Panc1 (cell line): ENCODE measurements at regions not wholly inside any gene's neighbourhood (a gene's known extent, or its start where the extent isn't known, plus 50 kb on each side); places are given as distances from the start of the nearest gene placed in this dataset.

Source experiments
- ATAC-seq: fragments of 200-7000 bp; cut with Tn5 transposase; 2 replicates; pipeline ENCODE4 v1.9.1; 2020; ENCODE audit warnings: mild to moderate bottlenecking, moderate library complexity
- BruUV-seq: library from RNA; stranded (reverse); fragments of 400-500 nt; replicated peaks from 2 replicates; lab custom pipeline; 2021; lab: Mats Ljungman, UMichigan
- CTCF ChIA-PET: fragments of 300-600 bp; sonication (Branson Sonifier 250); formaldehyde crosslinking; loops from one replicate; lab custom pipeline; 2022; ENCODE audit warnings: antibody characterized with exemption; lab: Charles Lee
- POLR2A ChIA-PET: fragments of 300-600 bp; sonication (Branson Sonifier 250); formaldehyde crosslinking; loops from one replicate; lab custom pipeline; 2022; ENCODE audit warnings: antibody characterized with exemption; lab: Charles Lee
- DNase-seq: peaks from one replicate; pipeline ENCODE4 v3.0.0-alpha.2; 2010; ENCODE audit warnings: low read depth, low spot score
- H3K27ac ChIP-seq: 2 replicates; pipeline ENCODE4 v1.5.1; 2011; ENCODE audit warnings: mild to moderate bottlenecking, low read length, inconsistent platforms
- H3K27me3 ChIP-seq: fragments of 200-500 bp; sonication (Bioruptor generic); 2 replicates; pipeline ENCODE4 v1.6.0; 2014; ENCODE audit warnings: low read length, inconsistent platforms; ENCODE audit not compliant: control insufficient read depth, insufficient read depth
- H3K36me3 ChIP-seq: fragments of 200-500 bp; sonication (Bioruptor generic); 2 replicates; pipeline ENCODE4 v1.5.1; 2014; ENCODE audit warnings: inconsistent platforms, mild to moderate bottlenecking, low read length, moderate library complexity; ENCODE audit not compliant: control insufficient read depth, insufficient read depth
- H3K4me1 ChIP-seq: 2 replicates; pipeline ENCODE4 v1.5.1; 2011; ENCODE audit warnings: inconsistent platforms, mild to moderate bottlenecking, low read length, moderate library complexity; ENCODE audit not compliant: control insufficient read depth, insufficient read depth
- H3K4me3 ChIP-seq, 2 experiments: 2 replicates each; pipeline ENCODE4 v1.5.1; 2011 to 2012; ENCODE audit warnings: low read depth in 2 of 2, low read length in 2 of 2, mild to moderate bottlenecking in 2 of 2, inconsistent platforms in 1 of 2, moderate library complexity in 1 of 2
- H3K9me3 ChIP-seq: fragments of 200-500 bp; sonication (Bioruptor generic); 2 replicates; pipeline ENCODE4 v1.5.1; 2014; ENCODE audit warnings: low read depth, mild to moderate bottlenecking, inconsistent platforms, low read length, moderate library complexity; ENCODE audit not compliant: control insufficient read depth, insufficient read depth
- POLR2AphosphoS5 ChIP-seq: IDR thresholded peaks from 2 replicates; pipeline ENCODE4 v1.6.1; 2012; ENCODE audit warnings: mild to moderate bottlenecking, low read depth, low read length, moderate library complexity
- SIN3A ChIP-seq: IDR thresholded peaks from 2 replicates; pipeline ENCODE4 v1.6.1; 2012; ENCODE audit warnings: low read depth, mild to moderate bottlenecking, low read length, moderate library complexity, borderline replicate concordance; ENCODE audit not compliant: insufficient read depth
- TCF7L2 ChIP-seq: IDR thresholded peaks from 2 replicates; pipeline ENCODE4 v1.6.1; 2011; ENCODE audit warnings: mild to moderate bottlenecking, low read depth, low read length, inconsistent platforms
- in situ Hi-C: cut with HindIII; loops from 2 replicates; pipeline ENCODE4 v1.10.0; 2016; ENCODE audit warnings: low sequenced_read_pairs, low pct_unique_long_range_greater_than_20kb
- intact Hi-C: fragments of 100-400 bp; cut with micrococcal nuclease; formaldehyde crosslinking; loops from one replicate; pipeline ENCODE4 v1.10.0; 2022; ENCODE audit not compliant: unreplicated experiment
- TF ChIP-seq, protein P1 (sequence below), 2 experiments: IDR thresholded peaks; 2 replicates each; pipeline ENCODE4 v1.6.1; 2011 to 2012; ENCODE audit warnings: low read depth in 2 of 2, control low read depth in 1 of 2, low read length in 1 of 2, mild to moderate bottlenecking in 1 of 2, moderate library complexity in 1 of 2; ENCODE audit not compliant: insufficient read depth in 1 of 2
- TF ChIP-seq, protein P2 (sequence below): fragments of 450-650 bp; IDR thresholded peaks from 2 replicates; pipeline ENCODE4 v1.5.1; 2017; ENCODE audit warnings: mild to moderate bottlenecking

DNA sequence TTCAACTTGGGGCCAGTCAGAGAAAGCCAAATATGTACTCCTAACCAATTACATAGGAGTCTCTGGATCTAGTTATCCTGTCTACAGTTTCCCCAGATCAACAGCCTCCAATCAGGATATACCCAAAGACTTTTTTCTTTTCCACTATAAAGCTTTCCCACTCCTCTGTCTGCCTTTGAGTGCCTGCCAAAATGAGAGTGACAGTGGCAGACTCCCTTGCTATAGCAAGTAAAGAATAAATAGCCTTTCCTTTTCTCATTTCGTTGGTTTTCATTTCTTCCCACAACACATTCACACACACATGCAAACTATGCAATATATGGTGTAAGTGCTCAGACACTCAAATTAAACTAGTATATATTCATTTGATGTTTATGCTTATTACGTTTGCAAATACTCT lies 302.4 kb upstream of the TACR3 start:
- intact Hi-C loops (no loop called here), in situ Hi-C loops (no loop called here)
- ATAC-seq = no peak
- BruUV-seq = no TSS peak
- Histone ChIP-seq H3K4me3 (no peak overlapping the region), H3K27me3 (no peaks in the 10 kb centered on the region), H3K4me1 (no peaks in the 10 kb centered on the region), H3K27ac (no peak overlapping the region), H3K36me3 (no peaks in the 10 kb centered on the region), H3K9me3 (no peaks in the 10 kb centered on the region)
- POLR2A ChIA-PET = no interaction called here
- DNase-seq = no peak
- TF ChIP-seq, protein P1, sequence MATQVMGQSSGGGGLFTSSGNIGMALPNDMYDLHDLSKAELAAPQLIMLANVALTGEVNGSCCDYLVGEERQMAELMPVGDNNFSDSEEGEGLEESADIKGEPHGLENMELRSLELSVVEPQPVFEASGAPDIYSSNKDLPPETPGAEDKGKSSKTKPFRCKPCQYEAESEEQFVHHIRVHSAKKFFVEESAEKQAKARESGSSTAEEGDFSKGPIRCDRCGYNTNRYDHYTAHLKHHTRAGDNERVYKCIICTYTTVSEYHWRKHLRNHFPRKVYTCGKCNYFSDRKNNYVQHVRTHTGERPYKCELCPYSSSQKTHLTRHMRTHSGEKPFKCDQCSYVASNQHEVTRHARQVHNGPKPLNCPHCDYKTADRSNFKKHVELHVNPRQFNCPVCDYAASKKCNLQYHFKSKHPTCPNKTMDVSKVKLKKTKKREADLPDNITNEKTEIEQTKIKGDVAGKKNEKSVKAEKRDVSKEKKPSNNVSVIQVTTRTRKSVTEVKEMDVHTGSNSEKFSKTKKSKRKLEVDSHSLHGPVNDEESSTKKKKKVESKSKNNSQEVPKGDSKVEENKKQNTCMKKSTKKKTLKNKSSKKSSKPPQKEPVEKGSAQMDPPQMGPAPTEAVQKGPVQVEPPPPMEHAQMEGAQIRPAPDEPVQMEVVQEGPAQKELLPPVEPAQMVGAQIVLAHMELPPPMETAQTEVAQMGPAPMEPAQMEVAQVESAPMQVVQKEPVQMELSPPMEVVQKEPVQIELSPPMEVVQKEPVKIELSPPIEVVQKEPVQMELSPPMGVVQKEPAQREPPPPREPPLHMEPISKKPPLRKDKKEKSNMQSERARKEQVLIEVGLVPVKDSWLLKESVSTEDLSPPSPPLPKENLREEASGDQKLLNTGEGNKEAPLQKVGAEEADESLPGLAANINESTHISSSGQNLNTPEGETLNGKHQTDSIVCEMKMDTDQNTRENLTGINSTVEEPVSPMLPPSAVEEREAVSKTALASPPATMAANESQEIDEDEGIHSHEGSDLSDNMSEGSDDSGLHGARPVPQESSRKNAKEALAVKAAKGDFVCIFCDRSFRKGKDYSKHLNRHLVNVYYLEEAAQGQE (IDR thresholded peaks at IDR 0.05; ENCODE audit: insufficient read depth in 1 of 2, low read depth in 2 of 2, low read length in 1 of 2) = no peak
- TF ChIP-seq POLR2AphosphoS5 = no peak
- TF ChIP-seq TCF7L2 = no peak
- no peak for TF ChIP-seq SIN3A
- TF ChIP-seq, protein P2, sequence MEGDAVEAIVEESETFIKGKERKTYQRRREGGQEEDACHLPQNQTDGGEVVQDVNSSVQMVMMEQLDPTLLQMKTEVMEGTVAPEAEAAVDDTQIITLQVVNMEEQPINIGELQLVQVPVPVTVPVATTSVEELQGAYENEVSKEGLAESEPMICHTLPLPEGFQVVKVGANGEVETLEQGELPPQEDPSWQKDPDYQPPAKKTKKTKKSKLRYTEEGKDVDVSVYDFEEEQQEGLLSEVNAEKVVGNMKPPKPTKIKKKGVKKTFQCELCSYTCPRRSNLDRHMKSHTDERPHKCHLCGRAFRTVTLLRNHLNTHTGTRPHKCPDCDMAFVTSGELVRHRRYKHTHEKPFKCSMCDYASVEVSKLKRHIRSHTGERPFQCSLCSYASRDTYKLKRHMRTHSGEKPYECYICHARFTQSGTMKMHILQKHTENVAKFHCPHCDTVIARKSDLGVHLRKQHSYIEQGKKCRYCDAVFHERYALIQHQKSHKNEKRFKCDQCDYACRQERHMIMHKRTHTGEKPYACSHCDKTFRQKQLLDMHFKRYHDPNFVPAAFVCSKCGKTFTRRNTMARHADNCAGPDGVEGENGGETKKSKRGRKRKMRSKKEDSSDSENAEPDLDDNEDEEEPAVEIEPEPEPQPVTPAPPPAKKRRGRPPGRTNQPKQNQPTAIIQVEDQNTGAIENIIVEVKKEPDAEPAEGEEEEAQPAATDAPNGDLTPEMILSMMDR = no peak
- CTCF ChIA-PET = no interaction called here

DNA sequence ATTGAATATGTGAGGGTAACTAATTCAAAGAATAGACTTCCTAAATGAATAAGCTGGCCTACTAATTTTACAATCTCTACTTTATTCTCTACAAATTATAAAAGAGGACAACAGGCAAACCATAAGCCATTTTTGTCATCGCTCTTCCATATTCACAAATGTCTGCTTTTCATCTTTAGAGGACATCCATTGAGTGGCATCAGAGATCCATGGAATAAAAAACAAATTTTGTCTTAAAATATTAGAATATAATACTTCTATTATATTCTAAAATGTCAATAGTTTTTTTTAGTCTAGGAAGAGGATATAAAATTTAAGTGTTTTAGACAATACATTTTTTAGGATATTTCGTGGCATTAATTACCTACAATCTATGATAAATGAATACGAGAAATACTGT lies 300.9 kb upstream of the TACR3 start:
- ChIA-PET CTCF (no interaction called here), POLR2A (no interaction called here)
- H3K4me1 ChIP-seq = no peaks in the 10 kb centered on the region
- no TSS peak for BruUV-seq
- H3K27me3 ChIP-seq = no peaks in the 10 kb centered on the region
- in situ Hi-C loops (no loop called here), intact Hi-C loops (no loop called here)
- no peak overlapping the region for H3K4me3 ChIP-seq
- DNase-seq = no peak
- TF ChIP-seq TCF7L2 (no peak), SIN3A (no peak), POLR2AphosphoS5 (no peak)
- TF ChIP-seq, protein P1 (IDR thresholded peaks at IDR 0.05; ENCODE audit: insufficient read depth in 1 of 2, low read depth in 2 of 2, low read length in 1 of 2) = no peak
- TF ChIP-seq, protein P2 = no peak
- H3K9me3 ChIP-seq = no peaks in the 10 kb centered on the region
- no peak for ATAC-seq
- H3K36me3 ChIP-seq = no peaks in the 10 kb centered on the region
- H3K27ac ChIP-seq = no peak overlapping the region
